Prostate gland (tissue), 2 donors: ENCODE measurements at regions not wholly inside any gene's neighbourhood (a gene's known extent, or its start where the extent isn't known, plus 50 kb on each side); places are given as distances from the start of the nearest gene placed in this dataset.
"Not testable (repeated sequence)": the region's sequence is repeated elsewhere in the genome, so short reads cannot be mapped to it uniquely, and the experiment has no call there.

Experiments
- DNase-seq: peaks from one replicate; pipeline ENCODE4 v3.0.0-alpha.2; 2019; ENCODE audit warnings: low spot score
- H3K27ac ChIP-seq, 2 donors: fragments of 200-600 bp; sonication (generic); 2 replicates each; pipeline ENCODE4 v1.5.1; 2017 to 2019
- H3K27me3 ChIP-seq: fragments of 200-600 bp; sonication (generic); replicated peaks from 2 replicates; pipeline ENCODE4 v1.5.1; 2019; ENCODE audit not compliant: insufficient read depth
- H3K36me3 ChIP-seq, 2 donors: fragments of 200-600 bp; sonication (generic); 1 replicate in 1 of 2; 2 replicates in 1 of 2; pipeline versions ENCODE4 v1.5.1 to v1.8.1; 2017 to 2019
- H3K4me1 ChIP-seq: fragments of 200-600 bp; sonication (generic); replicated peaks from 2 replicates; pipeline ENCODE4 v1.5.1; 2019
- H3K4me3 ChIP-seq, 2 donors: fragments of 200-600 bp; sonication (generic); 2 replicates each; pipeline ENCODE4 v1.5.1; 2017 to 2019
- H3K9me3 ChIP-seq: fragments of 200-600 bp; sonication (generic); 2 replicates; pipeline ENCODE4 v1.5.1; 2017
- CTCF ChIP-seq, 4 experiments: fragments of 200-600 bp in 2 of 4; fragments of 450-650 bp in 2 of 4; sonication (generic) in 2 of 4; IDR thresholded peaks; 1 replicate in 3 of 4; 2 replicates in 1 of 4; pipeline ENCODE4 v1.5.1; 2016 to 2019; ENCODE audit warnings: antibody characterized with exemption in 4 of 4, mild to moderate bottlenecking in 2 of 4, moderate library complexity in 2 of 4
- POLR2A ChIP-seq: fragments of 450-650 bp; IDR thresholded peaks from one replicate; pipeline ENCODE4 v1.6.1; 2016; ENCODE audit warnings: antibody characterized with exemption, mild to moderate bottlenecking
- POLR2AphosphoS5 ChIP-seq: sonication (generic); formaldehyde crosslinking; IDR thresholded peaks from one replicate; pipeline ENCODE4 v1.6.1; 2017; ENCODE audit warnings: antibody characterized with exemption
- WGBS: methylation state at CpG from one replicate; pipeline ENCODE4 v1.1.5; 2018; 5-methylcytosine and 5-hydroxymethylcytosine counted together
- intact Hi-C: fragments of 100-400 bp; cut with DNase I; formaldehyde crosslinking; loops from one replicate; pipeline ENCODE4 v1.14.2; 2022

- intact Hi-C loops = no loop called here
- Histone ChIP-seq H3K27me3 (no peaks in the 10 kb centered on the region), H3K4me3 (no peak overlapping the region), H3K9me3 (no peaks in the 10 kb centered on the region), H3K36me3 (no peaks in the 10 kb centered on the region), H3K4me1 (no peaks in the 10 kb centered on the region), H3K27ac (no peak overlapping the region)
- TF ChIP-seq POLR2A (no peak), CTCF (IDR thresholded peaks at IDR 0.05) (no peak), POLR2AphosphoS5 (no peak)
- DNase-seq = no peak
These were observed 81.8 kb upstream of the UBE2E1 start for GRCh38 chr3:23723930-23724329.

- 83% methylated on average over 5 of the region's 5 CpGs for WGBS
- H3K9me3 ChIP-seq = no peaks in the 10 kb centered on the region
- H3K4me3 ChIP-seq = no peak overlapping the region
- no peaks in the 10 kb centered on the region for H3K4me1 ChIP-seq
- no peaks in the 10 kb centered on the region for H3K36me3 ChIP-seq
- intact Hi-C loops = no loop called here
- H3K27ac ChIP-seq = no peak overlapping the region
- no peak for DNase-seq
- no peak for TF ChIP-seq POLR2AphosphoS5
- no peak for TF ChIP-seq CTCF (IDR thresholded peaks at IDR 0.05)
- TF ChIP-seq POLR2A = no peak
- no peaks in the 10 kb centered on the region for H3K27me3 ChIP-seq
These were observed 78.8 kb upstream of the UBE2E1 start for GRCh38 chr3:23726811-23727548.

- Histone ChIP-seq H3K4me1 (no peaks in the 10 kb centered on the region), H3K9me3 (no peaks in the 10 kb centered on the region), H3K4me3 (no peak overlapping the region), H3K36me3 (no peaks in the 10 kb centered on the region), H3K27ac (no peak overlapping the region), H3K27me3 (no peaks in the 10 kb centered on the region)
- WGBS = 25% methylated on average over 4 of the region's 4 CpGs
- TF ChIP-seq POLR2AphosphoS5 = no peak
- TF ChIP-seq POLR2A = no peak
- no peak for TF ChIP-seq CTCF (IDR thresholded peaks at IDR 0.05)
- intact Hi-C loops = no loop called here
- no peak for DNase-seq
These were observed 77.1 kb upstream of the UBE2E1 start for GRCh38 chr3:23728601-23729117.

GRCh38 chr3:23729362-23729761 lies 76.4 kb upstream of the UBE2E1 start:
- H3K4me3 ChIP-seq, DNase-seq, H3K4me1 ChIP-seq, H3K9me3 ChIP-seq, H3K36me3 ChIP-seq, intact Hi-C loops, H3K27me3 ChIP-seq, H3K27ac ChIP-seq: not testable (repeated sequence)
- 90% methylated on average over 6 of the region's 6 CpGs for WGBS

- no peak overlapping the region for H3K27ac ChIP-seq
- intact Hi-C loops = no loop called here
- no peak for TF ChIP-seq POLR2AphosphoS5
- no peak for TF ChIP-seq POLR2A
- no peak for TF ChIP-seq CTCF (IDR thresholded peaks at IDR 0.05)
- H3K4me3 ChIP-seq = no peak overlapping the region
- 100% methylated on average over 3 of the region's 3 CpGs for WGBS
- H3K4me1 ChIP-seq = no peaks in the 10 kb centered on the region
- no peaks in the 10 kb centered on the region for H3K9me3 ChIP-seq
- DNase-seq = no peak
- H3K36me3 ChIP-seq = no peaks in the 10 kb centered on the region
- H3K27me3 ChIP-seq = no peaks in the 10 kb centered on the region
These were observed 71.3 kb upstream of the UBE2E1 start for GRCh38 chr3:23734481-23734880.
